ENCODE measurements at regions not wholly inside any gene's neighbourhood (a gene's known extent, or its start where the extent isn't known, plus 50 kb on each side); places are given as distances from the start of the nearest gene placed in this dataset.
"Not testable (repeated sequence)": the region's sequence is repeated elsewhere in the genome, so short reads cannot be mapped to it uniquely, and the experiment has no call there.

DNA sequence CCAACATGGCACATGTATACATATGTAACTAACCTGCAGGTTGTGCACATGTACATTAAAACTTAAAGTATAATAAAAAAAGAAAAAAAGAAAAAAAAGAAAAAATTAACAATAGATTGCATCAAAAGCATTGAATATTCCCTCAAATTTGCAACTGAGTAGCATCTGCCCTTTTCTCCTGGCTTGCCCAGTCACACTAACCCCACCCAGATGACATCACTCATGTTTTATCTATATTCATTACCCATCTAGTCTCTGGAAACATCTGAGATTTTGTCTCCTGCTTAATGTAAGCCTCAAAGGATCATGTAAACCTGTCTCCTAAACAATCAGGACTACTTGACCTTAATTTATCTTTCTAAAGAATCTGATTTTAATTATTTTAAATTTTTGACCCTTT is 706.8 kb downstream of the CD109 start:
- no peak for TF ChIP-seq CTCF (IDR thresholded peaks at IDR 0.05)
- Histone ChIP-seq H3K36me3 (no peaks in the 10 kb centered on the region), H3K27ac (no peak overlapping the region), H3K9me3 (no peaks in the 10 kb centered on the region), H3K27me3 (replicated peaks; ENCODE audit: insufficient read depth) (no peaks in the 10 kb centered on the region), H3K4me1 (ENCODE audit: control insufficient read depth in 1 of 2, low read depth in 2 of 2) (no peaks in the 10 kb centered on the region), H3K4me3 (no peak overlapping the region)
- DNase-seq (ENCODE audit: low spot score): no peak
- no peak for ATAC-seq (ENCODE audit: insufficient number of reproducible peaks, low FRiP score, low read depth)

DNA sequence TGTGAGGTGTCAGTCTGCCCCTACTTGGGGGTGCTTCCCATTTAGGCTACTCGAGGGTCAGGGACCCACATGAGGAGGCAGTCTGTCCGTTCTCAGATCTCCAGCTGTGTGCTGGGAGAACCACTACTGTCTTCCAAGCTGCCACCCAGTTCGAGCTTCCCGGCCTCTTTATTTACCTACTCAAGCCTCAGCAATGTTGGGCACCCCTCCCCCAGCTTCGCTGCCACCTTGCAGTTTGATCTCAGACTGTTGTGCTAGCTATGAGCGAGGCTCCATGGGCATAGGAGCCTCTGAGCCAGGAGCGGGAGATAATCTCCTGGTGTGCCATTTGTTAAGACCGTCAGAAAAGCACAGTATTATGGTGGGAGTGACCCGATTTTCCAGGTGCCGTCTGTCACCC is 682.4 kb downstream of the CD109 start:
- H3K4me3 ChIP-seq; H3K4me1 ChIP-seq (ENCODE audit: control insufficient read depth in 1 of 2, low read depth in 2 of 2); H3K27me3 ChIP-seq (replicated peaks; ENCODE audit: insufficient read depth); DNase-seq (ENCODE audit: low spot score); ATAC-seq (ENCODE audit: insufficient number of reproducible peaks, low FRiP score, low read depth); H3K9me3 ChIP-seq; H3K27ac ChIP-seq; H3K36me3 ChIP-seq: not testable (repeated sequence)

DNA sequence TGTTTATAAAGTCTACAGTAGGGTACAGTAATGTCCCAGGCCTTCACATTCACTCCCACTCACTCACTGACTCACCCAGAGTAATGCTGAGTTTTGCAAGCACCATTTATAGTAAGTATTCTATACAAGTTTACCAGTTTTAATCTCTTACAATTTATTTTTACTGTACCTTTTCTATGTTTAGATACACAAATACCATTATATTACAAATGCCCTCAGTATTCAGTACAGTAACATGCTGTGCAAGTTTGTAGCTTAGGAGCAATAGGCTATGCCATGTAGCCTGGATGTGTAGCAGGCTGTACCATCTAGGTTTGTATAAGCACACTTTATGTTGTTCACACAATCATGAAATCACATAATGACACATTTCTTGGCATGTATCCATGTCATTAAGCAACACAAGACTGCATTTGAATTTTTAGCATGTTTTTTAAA is 673.6 kb downstream of the CD109 start:
- H3K36me3 ChIP-seq: no peaks in the 10 kb centered on the region
- no peak overlapping the region for H3K4me3 ChIP-seq
- H3K27me3 ChIP-seq (replicated peaks; ENCODE audit: insufficient read depth): no peaks in the 10 kb centered on the region
- no peak overlapping the region for H3K27ac ChIP-seq
- DNase-seq (ENCODE audit: low spot score) (no peak), ATAC-seq (ENCODE audit: insufficient number of reproducible peaks, low FRiP score, low read depth) (no peak)
- no peaks in the 10 kb centered on the region for H3K9me3 ChIP-seq
- no peaks in the 10 kb centered on the region for H3K4me1 ChIP-seq (ENCODE audit: control insufficient read depth in 1 of 2, low read depth in 2 of 2)
- no peak for TF ChIP-seq CTCF (IDR thresholded peaks at IDR 0.05)

DNA sequence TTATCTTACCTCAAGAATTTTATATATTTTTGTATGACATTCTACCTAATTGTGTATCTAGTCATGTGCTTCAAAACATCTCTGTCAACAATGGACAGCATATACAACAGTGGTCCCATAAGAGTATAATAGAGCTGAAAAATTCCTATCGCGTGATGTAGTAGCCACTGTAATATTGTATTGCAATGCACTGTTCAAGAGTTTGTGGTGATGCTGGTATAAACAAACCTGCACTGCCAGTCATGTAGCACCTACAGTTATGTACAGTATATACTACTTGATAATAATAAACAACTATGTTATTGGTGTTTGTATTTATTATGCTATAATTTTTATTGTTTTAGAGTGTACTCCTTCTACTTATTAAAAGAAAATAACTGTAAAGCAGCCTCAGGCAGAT is 672.7 kb downstream of the CD109 start:
- no peaks in the 10 kb centered on the region for H3K4me1 ChIP-seq (ENCODE audit: control insufficient read depth in 1 of 2, low read depth in 2 of 2)
- no peak for ATAC-seq (ENCODE audit: insufficient number of reproducible peaks, low FRiP score, low read depth)
- no peaks in the 10 kb centered on the region for H3K9me3 ChIP-seq
- no peak overlapping the region for H3K4me3 ChIP-seq
- no peak overlapping the region for H3K27ac ChIP-seq
- TF ChIP-seq CTCF (IDR thresholded peaks at IDR 0.05): no peak
- no peaks in the 10 kb centered on the region for H3K36me3 ChIP-seq
- H3K27me3 ChIP-seq (replicated peaks; ENCODE audit: insufficient read depth): no peaks in the 10 kb centered on the region
- no peak for DNase-seq (ENCODE audit: low spot score)

DNA sequence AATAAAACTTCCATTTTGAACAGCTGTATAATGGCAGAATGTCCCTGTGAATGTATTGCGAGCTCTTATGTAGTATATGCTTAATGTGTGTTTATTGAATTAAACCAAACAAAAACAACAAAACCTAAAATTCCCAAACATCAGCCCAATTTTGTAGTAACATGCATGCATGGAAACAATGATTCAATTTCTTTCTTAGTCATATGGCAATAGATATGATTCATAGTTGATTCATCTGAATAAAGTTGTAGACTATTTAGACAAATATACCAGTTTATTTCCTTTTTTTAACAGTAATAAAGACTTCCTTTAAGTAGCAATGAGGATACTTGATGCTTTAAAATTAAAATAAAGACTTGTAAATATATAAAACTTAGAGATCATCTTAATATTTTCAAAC is 670.6 kb downstream of the CD109 start:
- Histone ChIP-seq H3K27me3 (replicated peaks; ENCODE audit: insufficient read depth) (no peaks in the 10 kb centered on the region), H3K27ac (no peak overlapping the region), H3K4me3 (no peak overlapping the region), H3K9me3 (no peaks in the 10 kb centered on the region), H3K36me3 (no peaks in the 10 kb centered on the region), H3K4me1 (ENCODE audit: control insufficient read depth in 1 of 2, low read depth in 2 of 2) (no peaks in the 10 kb centered on the region)
- ATAC-seq (ENCODE audit: insufficient number of reproducible peaks, low FRiP score, low read depth) (no peak), DNase-seq (ENCODE audit: low spot score) (no peak)
- no peak for TF ChIP-seq CTCF (IDR thresholded peaks at IDR 0.05)

- DNase-seq (ENCODE audit: low spot score) (no peak), ATAC-seq (ENCODE audit: insufficient number of reproducible peaks, low FRiP score, low read depth) (no peak)
- Histone ChIP-seq H3K36me3 (no peaks in the 10 kb centered on the region), H3K4me3 (no peak overlapping the region), H3K9me3 (no peaks in the 10 kb centered on the region), H3K4me1 (ENCODE audit: control insufficient read depth in 1 of 2, low read depth in 2 of 2) (no peaks in the 10 kb centered on the region), H3K27ac (no peak overlapping the region), H3K27me3 (replicated peaks; ENCODE audit: insufficient read depth) (no peaks in the 10 kb centered on the region)
- no peak for TF ChIP-seq CTCF (IDR thresholded peaks at IDR 0.05)
Measured at GRCh38 chr6:74362391-74362790, 666.4 kb downstream of the CD109 start.

All from thoracic aorta (tissue), 2 donors.